Kidney (tissue), 13 donors: ENCODE measurements at regions not wholly inside any gene's neighbourhood (a gene's known extent, or its start where the extent isn't known, plus 50 kb on each side); places are given as distances from the start of the nearest gene placed in this dataset.

Source experiments
- DNase-seq, 5 donors: peaks; one replicate each; pipeline ENCODE4 v3.0.0-alpha.2; 2013 to 2020
- FAIRE-seq: peaks from 2 replicates; lab custom pipeline; 2012; peaks lifted over from hg19 to GRCh38; lab: Jason Lieb, UNC
- H3K27ac ChIP-seq, 2 donors: one replicate each; pipeline ENCODE4 v1.7.0; 2013; ENCODE audit warnings: low read depth in 2 of 2, low read length in 2 of 2, inconsistent platforms in 1 of 2
- H3K27me3 ChIP-seq: one replicate; pipeline ENCODE4 v1.7.1; 2013; ENCODE audit warnings: low read length, inconsistent platforms; ENCODE audit not compliant: control insufficient read depth, insufficient read depth
- H3K36me3 ChIP-seq, 3 donors: one replicate each; pipeline versions ENCODE4 v1.7.0 to v1.7.1; 2013; ENCODE audit warnings: low read length in 3 of 3, control low read depth in 1 of 3, inconsistent platforms in 1 of 3; ENCODE audit not compliant: insufficient read depth in 3 of 3, control insufficient read depth in 2 of 3
- H3K4me1 ChIP-seq, 3 donors: one replicate each; pipeline versions ENCODE4 v1.7.0 to v1.7.1; 2013; ENCODE audit warnings: low read length in 3 of 3, inconsistent platforms in 1 of 3, low read depth in 1 of 3; ENCODE audit not compliant: control insufficient read depth in 2 of 3, insufficient read depth in 2 of 3
- H3K4me3 ChIP-seq, 3 donors: one replicate each; pipeline versions ENCODE4 v1.7.0 to v1.8.1; 2013; ENCODE audit warnings: low read length in 3 of 3, control low read depth in 1 of 3, inconsistent platforms in 1 of 3
- H3K9ac ChIP-seq, 3 donors: one replicate each; pipeline versions ENCODE4 v1.7.0 to v1.7.1; 2013; ENCODE audit warnings: low read length in 3 of 3, control low read depth in 1 of 3, inconsistent platforms in 1 of 3
- H3K9me3 ChIP-seq, 3 donors: one replicate each; pipeline versions ENCODE4 v1.7.0 to v1.7.1; 2013; ENCODE audit warnings: low read length in 3 of 3, control low read depth in 1 of 3, inconsistent platforms in 1 of 3; ENCODE audit not compliant: control insufficient read depth in 2 of 3, insufficient read depth in 1 of 3
- intact Hi-C: fragments of 100-400 bp; cut with DNase I; formaldehyde crosslinking; loops from one replicate; pipeline ENCODE4 v1.11.1; 2022
- TF ChIP-seq, protein P1 (sequence below): IDR thresholded peaks from 3 replicates; pipeline ENCODE4 v1.5.1; 2012; ENCODE audit warnings: mild to moderate bottlenecking, moderate library complexity, borderline replicate concordance; ENCODE audit not compliant: insufficient read depth; ENCODE audit errors: extremely low read depth
- donor health status: control.
- donor health status: control.
- donor health status: control.
- donor health status: control.
- donor health status: control.
- donor health status: DM: yes; HTN: yes; CAD: no.
- donor health status: Normal renal cell carcinoma (clear cell type).

DNA sequence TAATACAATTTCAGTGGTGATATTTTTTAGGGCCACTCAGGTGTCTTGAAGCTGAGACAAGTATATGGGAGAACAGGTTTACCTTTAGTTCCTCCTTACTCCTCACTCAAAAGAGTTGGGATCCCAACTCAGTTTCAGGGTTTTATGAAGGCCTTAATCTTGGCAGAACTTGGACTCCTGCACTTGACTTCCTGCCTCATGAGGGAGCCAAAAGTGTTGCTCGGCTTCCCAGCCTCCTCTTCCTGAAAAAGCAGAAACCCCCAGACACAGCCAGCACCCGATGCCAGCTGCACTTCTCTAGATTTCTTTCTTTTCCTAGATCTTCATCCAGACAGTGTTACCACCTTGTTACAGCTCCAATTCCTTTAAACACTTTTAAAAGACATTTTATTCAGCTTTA is 70.8 kb upstream of the TMPRSS2 start:
- H3K27ac ChIP-seq, result no peak overlapping the region
- no peak for FAIRE-seq

DNA sequence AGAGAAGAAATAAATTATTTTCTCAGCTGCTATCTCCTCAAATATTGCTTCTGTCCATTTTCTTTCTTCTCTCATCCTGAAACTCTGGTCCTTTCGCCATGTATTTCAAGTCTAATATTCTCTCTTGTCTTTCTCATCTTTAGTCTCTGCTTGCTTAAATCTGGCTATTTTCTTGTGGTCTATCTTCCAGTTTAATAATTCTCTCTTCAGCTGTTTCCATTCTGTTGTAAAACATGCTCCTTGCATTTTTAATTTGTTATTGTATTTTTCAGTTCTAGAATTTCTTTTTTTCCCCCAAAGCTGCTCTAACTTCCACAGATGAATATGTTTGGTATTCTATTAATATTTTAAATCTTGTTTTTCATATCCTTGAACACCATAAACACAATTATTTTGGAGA is 70.1 kb upstream of the TMPRSS2 start:
- DNase-seq (no peak), FAIRE-seq (no peak)
- TF ChIP-seq, protein P1, sequence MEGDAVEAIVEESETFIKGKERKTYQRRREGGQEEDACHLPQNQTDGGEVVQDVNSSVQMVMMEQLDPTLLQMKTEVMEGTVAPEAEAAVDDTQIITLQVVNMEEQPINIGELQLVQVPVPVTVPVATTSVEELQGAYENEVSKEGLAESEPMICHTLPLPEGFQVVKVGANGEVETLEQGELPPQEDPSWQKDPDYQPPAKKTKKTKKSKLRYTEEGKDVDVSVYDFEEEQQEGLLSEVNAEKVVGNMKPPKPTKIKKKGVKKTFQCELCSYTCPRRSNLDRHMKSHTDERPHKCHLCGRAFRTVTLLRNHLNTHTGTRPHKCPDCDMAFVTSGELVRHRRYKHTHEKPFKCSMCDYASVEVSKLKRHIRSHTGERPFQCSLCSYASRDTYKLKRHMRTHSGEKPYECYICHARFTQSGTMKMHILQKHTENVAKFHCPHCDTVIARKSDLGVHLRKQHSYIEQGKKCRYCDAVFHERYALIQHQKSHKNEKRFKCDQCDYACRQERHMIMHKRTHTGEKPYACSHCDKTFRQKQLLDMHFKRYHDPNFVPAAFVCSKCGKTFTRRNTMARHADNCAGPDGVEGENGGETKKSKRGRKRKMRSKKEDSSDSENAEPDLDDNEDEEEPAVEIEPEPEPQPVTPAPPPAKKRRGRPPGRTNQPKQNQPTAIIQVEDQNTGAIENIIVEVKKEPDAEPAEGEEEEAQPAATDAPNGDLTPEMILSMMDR, result no peak
- Histone ChIP-seq H3K27ac (no peak overlapping the region), H3K9ac (no peak overlapping the region), H3K4me1 (no peaks in the 10 kb centered on the region), H3K4me3 (no peak overlapping the region), H3K36me3 (no peaks in the 10 kb centered on the region), H3K27me3 (no peaks in the 10 kb centered on the region), H3K9me3 (peaks cover 0 to 18% (median 0%) of the 10 kb centered on the region in 3 donors)
- intact Hi-C loops, result no loop called here

More for the DNA sequence above, 70.8 kb upstream of the TMPRSS2 start:
- no peaks in the 10 kb centered on the region for H3K36me3 ChIP-seq
- H3K4me1 ChIP-seq, result no peaks in the 10 kb centered on the region
- no peaks in the 10 kb centered on the region for H3K27me3 ChIP-seq
- intact Hi-C loops, result no loop called here
- H3K9ac ChIP-seq, result no peak overlapping the region
- TF ChIP-seq, protein P1, result no peak
- no peak overlapping the region for H3K4me3 ChIP-seq
- DNase-seq, result no peak
- peaks cover 0 to 18% (median 0%) of the 10 kb centered on the region in 3 donors for H3K9me3 ChIP-seq

DNA sequence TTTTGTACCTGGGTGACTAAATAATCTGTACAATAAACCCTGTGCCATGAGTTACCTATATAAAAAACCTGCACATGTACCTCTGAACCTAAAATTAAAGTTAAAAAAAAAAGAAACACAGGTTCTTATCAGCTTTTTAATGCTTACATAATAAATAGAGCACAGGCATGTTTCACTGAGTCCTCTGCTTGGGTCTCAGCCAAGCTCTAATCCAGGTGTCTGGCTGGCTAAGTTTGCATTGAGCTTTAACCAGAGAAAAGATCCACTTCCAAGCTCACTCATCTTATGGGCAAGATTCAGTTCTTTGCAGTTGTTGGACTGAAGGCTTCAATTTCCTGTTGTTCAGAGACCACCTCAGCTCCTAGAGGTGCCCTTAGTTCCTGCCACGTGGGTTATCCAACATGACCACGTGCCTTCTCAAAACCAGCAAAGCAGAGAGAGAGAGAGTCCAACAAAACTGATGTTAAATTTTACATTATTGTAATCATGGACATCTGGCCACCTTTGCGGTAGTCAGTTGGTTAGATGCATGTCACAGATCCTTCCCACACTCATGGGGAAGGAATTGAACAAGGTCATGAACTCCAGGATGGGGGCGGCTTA is 68.2 kb upstream of the TMPRSS2 start:
- Histone ChIP-seq H3K9ac (no peak overlapping the region), H3K4me1 (no peaks in the 10 kb centered on the region), H3K4me3 (no peak overlapping the region), H3K36me3 (no peaks in the 10 kb centered on the region), H3K27ac (no peak overlapping the region), H3K9me3 (peaks cover 0 to 18% (median 3%) of the 10 kb centered on the region in 3 donors), H3K27me3 (no peaks in the 10 kb centered on the region)
- FAIRE-seq (no peak), DNase-seq (no peak)
- TF ChIP-seq, protein P1, result no peak
- intact Hi-C loops, result no loop called here
